H9 (cell line): ENCODE measurements at regions not wholly inside any gene's neighbourhood (a gene's known extent, or its start where the extent isn't known, plus 50 kb on each side); places are given as distances from the start of the nearest gene placed in this dataset.

ENCODE experiments used
- DNase-seq: peaks from one replicate; pipeline ENCODE4 v3.0.0-alpha.2; 2017
- H2AFZ ChIP-seq: one replicate; pipeline ENCODE4 v1.6.1; 2013; ENCODE audit warnings: mild to moderate bottlenecking, low read length, control low read depth, moderate library complexity
- H2AK5ac ChIP-seq: 2 replicates; pipeline ENCODE4 v1.6.1; 2013; ENCODE audit warnings: low read length, control low read depth, mixed read lengths; ENCODE audit not compliant: insufficient read length
- H2BK120ac ChIP-seq: one replicate; pipeline ENCODE4 v1.6.1; 2013; ENCODE audit warnings: low read depth, mild to moderate bottlenecking, low read length, control low read depth, inconsistent platforms; ENCODE audit not compliant: poor library complexity, severe bottlenecking
- H2BK12ac ChIP-seq: 2 replicates; pipeline ENCODE4 v1.6.1; 2013; ENCODE audit warnings: low read length, control low read depth, mixed read lengths, low read depth; ENCODE audit not compliant: insufficient read length
- H2BK15ac ChIP-seq: 2 replicates; pipeline ENCODE4 v1.6.1; 2013; ENCODE audit warnings: low read depth, low read length, control low read depth
- H2BK20ac ChIP-seq: one replicate; pipeline ENCODE4 v1.6.1; 2013; ENCODE audit warnings: low read depth, mild to moderate bottlenecking, low read length, control low read depth, inconsistent platforms; ENCODE audit not compliant: poor library complexity, severe bottlenecking
- H2BK5ac ChIP-seq: 2 replicates; pipeline ENCODE4 v1.6.1; 2013; ENCODE audit warnings: low read length, control low read depth, mixed read lengths; ENCODE audit not compliant: insufficient read length
- H3K14ac ChIP-seq: 2 replicates; pipeline ENCODE4 v1.6.1; 2013; ENCODE audit warnings: low read length, control low read depth; ENCODE audit not compliant: insufficient read depth
- H3K18ac ChIP-seq: 2 replicates; pipeline ENCODE4 v1.6.1; 2013; ENCODE audit warnings: low read depth, mild to moderate bottlenecking, mixed read lengths, low read length, control low read depth; ENCODE audit not compliant: insufficient read length
- H3K23ac ChIP-seq: 2 replicates; pipeline ENCODE4 v1.6.1; 2013; ENCODE audit warnings: low read length, control low read depth, mixed read lengths, low read depth; ENCODE audit not compliant: insufficient read length
- H3K23me2 ChIP-seq: 2 replicates; pipeline ENCODE4 v1.6.1; 2013; ENCODE audit warnings: low read depth, mild to moderate bottlenecking, mixed read lengths, low read length, control low read depth; ENCODE audit not compliant: insufficient read length, poor library complexity, severe bottlenecking
- H3K27ac ChIP-seq: 2 replicates; pipeline ENCODE4 v1.5.1; 2013; ENCODE audit warnings: low read length, control low read depth, mixed read lengths, low read depth; ENCODE audit not compliant: insufficient read length
- H3K27me3 ChIP-seq: 2 replicates; pipeline ENCODE4 v1.6.1; 2013; ENCODE audit warnings: low read length, control low read depth, inconsistent platforms; ENCODE audit not compliant: insufficient read depth
- H3K4ac ChIP-seq: 2 replicates; pipeline ENCODE4 v1.6.1; 2013; ENCODE audit warnings: low read depth, mild to moderate bottlenecking, control low read depth, inconsistent platforms, low read length, moderate library complexity
- H3K4me1 ChIP-seq: 2 replicates; pipeline ENCODE4 v1.6.1; 2013; ENCODE audit warnings: low read length, control low read depth, inconsistent platforms; ENCODE audit not compliant: insufficient read depth
- H3K4me2 ChIP-seq: 2 replicates; pipeline ENCODE4 v1.6.1; 2013; ENCODE audit warnings: low read length, control low read depth, mixed read lengths; ENCODE audit not compliant: insufficient read length, insufficient read depth
- H3K56ac ChIP-seq: 2 replicates; pipeline ENCODE4 v1.6.1; 2013; ENCODE audit warnings: low read depth, mild to moderate bottlenecking, mixed read lengths, low read length, control low read depth; ENCODE audit not compliant: insufficient read length
- H3K79me1 ChIP-seq: 2 replicates; pipeline ENCODE4 v1.6.1; 2013; ENCODE audit warnings: low read depth, mild to moderate bottlenecking, moderate library complexity, low read length, control low read depth, inconsistent platforms; ENCODE audit not compliant: insufficient read depth, poor library complexity, severe bottlenecking
- H3K79me2 ChIP-seq: 2 replicates; pipeline ENCODE4 v1.6.1; 2013; ENCODE audit warnings: low read length, control low read depth, inconsistent platforms; ENCODE audit not compliant: insufficient read depth
- H3K9ac ChIP-seq: 2 replicates; pipeline ENCODE4 v1.6.1; 2013; ENCODE audit warnings: low read length, control low read depth, mixed read lengths; ENCODE audit not compliant: insufficient read length; ENCODE audit errors: extremely low read depth
- H3K9me3 ChIP-seq: one replicate; pipeline ENCODE4 v1.6.1; 2013; ENCODE audit warnings: low read depth, low read length, inconsistent platforms; ENCODE audit not compliant: control insufficient read depth
- H3T11ph ChIP-seq: one replicate; pipeline ENCODE4 v1.6.1; 2013; ENCODE audit warnings: mild to moderate bottlenecking, low read length, control low read depth, inconsistent platforms
- H4K20me1 ChIP-seq: one replicate; pipeline ENCODE4 v1.6.1; 2013; ENCODE audit not compliant: control insufficient read depth, insufficient read length, insufficient read depth
- H4K5ac ChIP-seq: 2 replicates; pipeline ENCODE4 v1.6.1; 2013; ENCODE audit warnings: low read depth, mild to moderate bottlenecking, mixed read lengths, low read length, control low read depth; ENCODE audit not compliant: insufficient read length
- H4K8ac ChIP-seq: replicated peaks from 2 replicates; pipeline ENCODE4 v1.6.1; 2013; ENCODE audit warnings: low read length, control low read depth, mixed read lengths, low read depth; ENCODE audit not compliant: insufficient read length
- H4K91ac ChIP-seq: 2 replicates; pipeline ENCODE4 v1.6.1; 2013; ENCODE audit warnings: low read depth, mild to moderate bottlenecking, moderate library complexity, mixed read lengths, low read length, control low read depth; ENCODE audit not compliant: insufficient read length
- H3K27ac Mint-ChIP-seq, 3 experiments: 2 replicates in 2 of 3; 3 replicates in 1 of 3; pipeline ENCODE4 v1.8.0; 2020 to 2021; ENCODE audit warnings: mixed read lengths in 3 of 3, mild to moderate bottlenecking in 1 of 3, moderate library complexity in 1 of 3
- H3K27me3 Mint-ChIP-seq: 2 replicates; pipeline ENCODE4 v1.8.0; 2021; ENCODE audit warnings: low read depth, mild to moderate bottlenecking, moderate library complexity, mixed read lengths
- H3K36me3 Mint-ChIP-seq, 3 experiments: 2 replicates in 2 of 3; 3 replicates in 1 of 3; pipeline ENCODE4 v1.8.0; 2020 to 2021; ENCODE audit warnings: low read depth in 3 of 3, mixed read lengths in 3 of 3; ENCODE audit not compliant: insufficient read depth in 1 of 3
- H3K4me1 Mint-ChIP-seq, 2 experiments: 2 replicates each; pipeline ENCODE4 v1.8.0; 2020; ENCODE audit warnings: mixed read lengths in 2 of 2
- H3K4me3 Mint-ChIP-seq, 2 experiments: 2 replicates in 1 of 2; 3 replicates in 1 of 2; pipeline ENCODE4 v1.8.0; 2020 to 2021; ENCODE audit warnings: mild to moderate bottlenecking in 2 of 2, mixed read lengths in 2 of 2, moderate library complexity in 1 of 2
- H3K9me3 Mint-ChIP-seq, 2 experiments: 2 replicates in 1 of 2; 3 replicates in 1 of 2; pipeline ENCODE4 v1.8.0; 2020; ENCODE audit warnings: mild to moderate bottlenecking in 2 of 2, mixed read lengths in 2 of 2, moderate library complexity in 1 of 2
- CTCF ChIP-seq: fragments of 200-600 bp; sonication (generic); conservative IDR thresholded peaks from 3 replicates; pipeline ENCODE4 v1.8.0; 2021; ENCODE audit warnings: antibody characterized with exemption, mild to moderate bottlenecking
- WGBS: extraction: QIAGEN DNeasy Blood & Tissue Kit; methylation state at CpG from one replicate; pipeline ENCODE4 v1.1.7; 2013; ENCODE audit warnings: missing lambda C conversion rate, low lambda C conversion rate, mixed read lengths; ENCODE audit not compliant: insufficient read length; ENCODE audit errors: extremely low coverage; 5-methylcytosine and 5-hydroxymethylcytosine counted together

GRCh38 chr6:113481458-113481857 lies 375.7 kb upstream of the MARCKS start:
- no peak overlapping the region for H2BK20ac ChIP-seq
- no peaks in the 10 kb centered on the region for H3K9me3 ChIP-seq
- no peak overlapping the region for H2BK120ac ChIP-seq
- H3K27me3 ChIP-seq, result no peaks in the 10 kb centered on the region
- H4K8ac ChIP-seq, result no peak overlapping the region
- H3K23me2 ChIP-seq, result no peaks in the 10 kb centered on the region
- H3K27me3 Mint-ChIP-seq, result no peaks in the 10 kb centered on the region
- no peaks in the 10 kb centered on the region for H3K4me1 Mint-ChIP-seq
- no peak overlapping the region for H3K23ac ChIP-seq
- no peak overlapping the region for H3K27ac Mint-ChIP-seq
- no peak overlapping the region for H3K4me2 ChIP-seq
- no peak overlapping the region for H2BK5ac ChIP-seq
- no peak for DNase-seq
- H4K5ac ChIP-seq, result no peak overlapping the region
- no peak overlapping the region for H3K56ac ChIP-seq
- H2BK15ac ChIP-seq, result no peak overlapping the region
- H2AK5ac ChIP-seq, result no peak overlapping the region
- H3K4me3 Mint-ChIP-seq, result no peak overlapping the region
- no CpG with 5 or more reads among the region's 4 CpGs for WGBS
- TF ChIP-seq CTCF, result no peak
- H3K79me2 ChIP-seq, result no peaks in the 10 kb centered on the region
- no peak overlapping the region for H3K14ac ChIP-seq
- H3K36me3 Mint-ChIP-seq, result no peaks in the 10 kb centered on the region
- H3K27ac ChIP-seq, result no peak overlapping the region
- H3K4ac ChIP-seq, result no peak overlapping the region
- H4K91ac ChIP-seq, result no peak overlapping the region
- no peaks in the 10 kb centered on the region; the same call in 1 of the 2 replicates for H3K4me1 ChIP-seq
- H2AFZ ChIP-seq, result no peak overlapping the region
- H3K79me1 ChIP-seq, result no peaks in the 10 kb centered on the region
- no peak overlapping the region for H2BK12ac ChIP-seq
- H3T11ph ChIP-seq, result no peak overlapping the region
- H3K9me3 Mint-ChIP-seq, result no peaks in the 10 kb centered on the region
- no peak overlapping the region for H3K9ac ChIP-seq
- H4K20me1 ChIP-seq, result no peaks in the 10 kb centered on the region
- H3K18ac ChIP-seq, result no peak overlapping the region
